ENCODE measurements at regions not wholly inside any gene's neighbourhood (a gene's known extent, or its start where the extent isn't known, plus 50 kb on each side); places are given as distances from the start of the nearest gene placed in this dataset.

DNA sequence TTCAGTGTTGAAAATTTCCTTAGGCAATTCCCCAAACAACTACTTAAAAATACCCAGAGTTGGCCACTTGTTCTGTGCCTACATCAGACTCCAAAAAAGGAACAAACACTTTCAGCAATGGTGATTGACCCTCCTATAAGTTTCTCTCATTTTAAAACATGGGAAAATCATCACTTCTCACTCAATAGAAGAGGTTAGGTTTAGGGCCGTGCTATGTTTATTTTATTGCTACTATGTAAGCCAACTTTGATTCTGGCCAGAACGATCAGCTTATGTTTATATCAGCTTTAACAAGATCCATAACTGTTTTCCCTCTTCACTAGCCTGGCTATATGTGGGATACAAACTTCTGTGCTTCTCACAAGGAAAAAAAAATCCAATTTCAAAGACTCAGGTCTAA, 133.1 kb downstream of the MTNR1A start:
- no peak overlapping the region for H2AK5ac ChIP-seq (ENCODE audit: low read depth, low read length)
- H3K4ac ChIP-seq (replicated peaks; ENCODE audit: insufficient read length, low read depth, low read length), result no peak overlapping the region
- H2BK120ac ChIP-seq (replicated peaks; ENCODE audit: low read depth, low read length), result no peak overlapping the region
- no peak overlapping the region for H2BK5ac ChIP-seq (ENCODE audit: low read depth, low read length)
- H3K9ac ChIP-seq (replicated peaks in 1 of 4; ENCODE audit: extremely low read depth in 1 of 4, low read depth in 3 of 4, low read length in 3 of 4), result no peak overlapping the region
- TF ChIP-seq SP1 (IDR thresholded peaks at IDR 0.05; ENCODE audit: low read depth, low read length) (no peak), KDM4A (IDR thresholded peaks at IDR 0.05; ENCODE audit: low read depth, low read length, severe bottlenecking) (no peak), CHD2 (IDR thresholded peaks at IDR 0.05; ENCODE audit: low read length) (no peak), BRCA1 (IDR thresholded peaks at IDR 0.05; ENCODE audit: low read depth, low read length) (no peak)
- no peak overlapping the region for H4K91ac ChIP-seq (replicated peaks; ENCODE audit: insufficient read length, low read length)
- H2BK12ac ChIP-seq (ENCODE audit: low read depth, low read length), result no peak overlapping the region
- no peak overlapping the region for H4K5ac ChIP-seq (ENCODE audit: insufficient read length, low read depth, low read length)
- FAIRE-seq, result no peak
- H3K36me3 ChIP-seq (ENCODE audit: control insufficient read depth in 2 of 4, insufficient read depth in 4 of 4, low read length in 3 of 4), result no peaks in the 10 kb centered on the region
- H3K79me1 ChIP-seq (ENCODE audit: low read depth, low read length), result no peaks in the 10 kb centered on the region
- H2BK15ac ChIP-seq (ENCODE audit: low read length), result no peak overlapping the region
- no peaks in the 10 kb centered on the region for H3K27me3 ChIP-seq (replicated peaks in 1 of 4; ENCODE audit: control insufficient read depth in 3 of 4, extremely low read depth in 1 of 4, insufficient read depth in 3 of 4, low read length in 3 of 4)
- 100% methylated on average over 2 of the region's 2 CpGs; no CpG with 5 or more reads in 1 of the 2 experiments for WGBS, 2 experiments (ENCODE audit: extremely low coverage in 1 of 2, insufficient coverage in 1 of 2, insufficient read length in 1 of 2, insufficient replicate concordance in 2 of 2, low coverage in 1 of 2, low lambda C conversion rate in 2 of 2, missing lambda C conversion rate in 1 of 2)
- no peak overlapping the region for H2AFZ ChIP-seq (ENCODE audit: low read length)
- no peaks in the 10 kb centered on the region for H3K23me2 ChIP-seq (ENCODE audit: low read depth, low read length)
- no peak overlapping the region for H3K4me3 ChIP-seq (ENCODE audit: extremely low read depth in 1 of 4, insufficient read depth in 2 of 4, low read depth in 3 of 4, low read length in 4 of 4)
- POLR2A ChIA-PET (ENCODE audit: partially characterized antibody), result no interaction called here
- no peaks in the 10 kb centered on the region for H3K9me3 ChIP-seq (ENCODE audit: insufficient read depth in 2 of 2, low read depth in 1 of 2, low read length in 1 of 2)
- H3K14ac ChIP-seq (ENCODE audit: insufficient read length), result no peak overlapping the region
- CTCF ChIA-PET (ENCODE audit: partially characterized antibody), result interaction anchor here (1.2 kb wide), 1 partner anchor 59 kb away, joined by 3 read pairs; no protein-coding TSS in a partner anchor
- no peaks in the 10 kb centered on the region for H3K4me1 ChIP-seq (replicated peaks in 1 of 4; ENCODE audit: control insufficient read depth in 3 of 4, insufficient read depth in 4 of 4, low read length in 3 of 4)
- H2BK20ac ChIP-seq (ENCODE audit: low read length), result no peak overlapping the region
- no peaks in the 10 kb centered on the region for H4K20me1 ChIP-seq (replicated peaks in 1 of 2; ENCODE audit: control insufficient read depth in 1 of 2, insufficient read depth in 2 of 2, low read length in 2 of 2)
- DNase-seq (ENCODE audit: low read depth in 1 of 2, low spot score in 2 of 2), result no peak
- no peak overlapping the region for H3K23ac ChIP-seq (ENCODE audit: insufficient read length)
- H4K8ac ChIP-seq (ENCODE audit: extremely low read depth, insufficient read depth, low read length), result no peak overlapping the region
- no peak overlapping the region for H3K18ac ChIP-seq (ENCODE audit: extremely low read depth, low read length)
- no peaks in the 10 kb centered on the region for H3K79me2 ChIP-seq (ENCODE audit: control insufficient read depth in 1 of 2, insufficient read depth in 2 of 2, low read length in 2 of 2)
- no peak overlapping the region for H3K56ac ChIP-seq (replicated peaks; ENCODE audit: insufficient read length, low read depth, low read length)
- H3K4me2 ChIP-seq (ENCODE audit: insufficient read depth in 1 of 2, low read depth in 2 of 2, low read length in 2 of 2), result no peak overlapping the region
- H3K27ac ChIP-seq (ENCODE audit: low read depth, low read length), result no peak overlapping the region
